Dedifferentiated amniotic fluid mesenchymal stem cell (primary cell): ENCODE measurements at regions not wholly inside any gene's neighbourhood (a gene's known extent, or its start where the extent isn't known, plus 50 kb on each side); places are given as distances from the start of the nearest gene placed in this dataset.
A peak's percentile ranks its signal among the peaks of the same experiment; 100 is the strongest.
"Not testable (repeated sequence)": the region's sequence is repeated elsewhere in the genome, so short reads cannot be mapped to it uniquely, and the experiment has no call there.

Experiments used
- DNase-seq: peaks from one replicate; pipeline ENCODE4 v3.0.0-alpha.2; 2016; ENCODE audit errors: extremely low spot score

DNA sequence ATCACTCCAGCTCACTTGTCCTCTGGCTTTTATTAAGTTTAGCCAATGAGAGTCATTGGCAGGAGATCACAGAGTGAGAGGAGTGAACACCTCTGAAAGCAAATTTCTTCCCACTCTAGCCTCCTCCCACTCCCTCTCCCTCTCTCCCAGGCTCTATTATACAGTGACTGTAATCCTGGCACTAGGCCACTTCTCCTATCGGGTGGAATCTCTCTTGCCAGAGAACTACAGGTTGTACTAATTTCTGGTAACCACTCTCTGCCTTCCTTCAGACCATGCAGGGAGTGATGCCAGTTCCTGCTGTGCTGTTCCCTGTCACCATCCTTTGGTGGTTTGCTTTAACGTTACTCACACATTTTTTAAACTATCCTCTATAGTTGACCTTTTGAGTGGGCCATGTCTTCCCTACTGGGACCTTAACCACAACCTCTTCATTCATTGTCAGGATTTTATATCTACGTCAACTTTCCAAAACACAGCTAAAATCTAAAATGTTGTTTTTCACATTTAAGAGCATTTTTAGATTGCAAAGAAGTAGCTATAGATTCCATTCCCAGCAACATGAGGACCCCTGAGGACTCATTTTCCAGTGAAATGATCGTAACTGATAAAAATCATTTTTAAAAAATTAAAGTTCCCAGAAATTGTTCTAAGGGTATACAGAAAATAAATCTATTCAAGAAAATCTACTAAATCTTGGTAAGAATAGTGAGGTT is 217.1 kb downstream of the MREG start:
- peak; percentile 31 for DNase-seq

GRCh38 chr2:215794829-215795546 is 218.4 kb downstream of the MREG start:
- no peak for DNase-seq

GRCh38 chr2:215793747-215794595 is 219.4 kb downstream of the MREG start:
- peak; percentile 83 for DNase-seq

- no peak for DNase-seq
These were observed 221.8 kb downstream of the MREG start for GRCh38 chr2:215791481-215791937.

DNA sequence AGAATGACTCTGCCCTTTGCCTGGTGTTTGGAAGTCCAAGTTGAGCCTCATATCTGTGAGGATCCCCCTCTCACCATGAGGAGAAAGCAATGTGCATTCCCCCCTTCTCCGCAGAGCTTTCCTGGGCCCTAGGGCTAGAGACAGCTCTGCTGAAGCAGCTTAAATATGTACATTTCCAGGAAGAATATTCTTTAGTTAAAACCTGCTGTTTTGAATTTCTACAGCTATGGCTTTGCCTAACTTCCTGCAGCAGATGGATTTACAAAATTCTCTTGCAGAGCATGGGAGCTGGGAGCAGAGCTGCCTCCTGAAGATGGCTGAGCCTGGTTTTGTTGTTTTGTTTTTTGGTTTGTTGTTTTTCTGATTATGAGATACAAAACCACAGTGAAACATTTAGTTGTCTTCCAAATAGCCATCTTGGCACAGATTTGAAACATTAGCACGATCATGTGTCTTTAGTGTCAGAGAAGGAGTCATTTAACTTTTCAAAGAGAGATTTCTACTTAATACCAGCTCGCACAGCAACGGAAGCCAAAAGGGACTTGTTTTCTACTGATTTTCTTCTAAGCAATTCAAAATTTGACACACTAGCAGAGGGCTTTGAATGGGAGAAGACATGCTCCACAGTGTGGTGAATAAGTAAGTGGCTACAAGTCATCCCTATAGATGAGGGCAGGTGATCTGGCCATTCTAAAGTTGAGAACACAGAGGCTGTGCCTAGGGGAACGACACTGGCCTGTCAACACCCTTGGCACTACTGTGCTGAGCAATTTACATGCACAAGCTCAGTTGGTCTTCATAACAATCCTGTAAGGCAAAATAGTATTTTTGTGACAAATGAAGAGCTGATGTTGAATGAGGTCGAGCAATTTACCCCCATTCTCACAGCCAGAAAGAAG is 222.6 kb downstream of the MREG start:
- no peak for DNase-seq

DNA sequence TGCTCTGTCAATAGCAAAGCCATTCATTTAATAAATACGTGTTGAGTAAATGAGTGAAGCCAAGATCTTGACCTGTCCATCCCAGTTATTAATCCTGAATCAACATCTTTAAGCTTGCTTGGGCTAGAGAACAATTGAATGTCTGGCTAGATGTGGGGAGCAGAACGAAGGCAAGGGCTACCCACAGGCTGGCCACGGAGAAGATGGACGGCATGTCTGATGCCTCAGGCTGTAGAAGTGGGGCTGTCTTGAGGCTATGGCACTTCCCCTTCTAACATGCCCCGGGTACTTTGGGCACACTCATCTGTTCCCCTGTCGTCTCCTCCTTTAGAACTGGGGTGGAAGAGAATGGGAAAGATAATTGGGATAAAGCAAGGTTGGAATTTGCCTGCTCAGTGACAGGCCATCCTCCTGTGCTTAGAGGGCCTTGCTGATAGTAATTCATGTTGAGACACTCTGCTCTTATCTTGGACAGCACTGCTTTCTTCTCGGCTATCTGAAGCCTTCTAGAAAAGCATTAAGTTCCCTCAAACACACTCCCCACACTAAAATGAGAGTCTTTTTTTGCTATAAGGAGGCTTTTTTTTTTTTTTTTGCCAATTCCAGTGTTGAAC is 225.7 kb downstream of the MREG start:
- DNase-seq, result no peak

DNA sequence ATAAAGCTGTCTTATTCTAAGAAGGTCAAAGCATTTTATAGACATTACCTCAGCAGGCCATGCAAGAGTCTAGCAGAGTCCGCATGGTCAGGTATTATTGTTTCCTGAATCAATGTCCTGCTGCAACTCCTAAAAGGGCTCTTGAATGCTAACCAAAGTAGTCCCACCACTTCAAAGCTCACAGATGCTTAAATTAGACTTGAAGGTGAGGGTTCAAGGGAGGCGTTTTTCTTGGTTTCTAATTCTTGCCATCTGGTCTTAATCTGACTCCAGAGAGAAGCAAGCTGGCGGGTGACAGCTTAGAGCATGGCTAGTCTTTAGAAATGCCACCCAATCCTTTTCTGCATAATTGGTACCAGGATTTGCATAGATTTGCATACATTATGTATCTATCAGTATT is 226.3 kb downstream of the MREG start:
- no peak for DNase-seq

DNA sequence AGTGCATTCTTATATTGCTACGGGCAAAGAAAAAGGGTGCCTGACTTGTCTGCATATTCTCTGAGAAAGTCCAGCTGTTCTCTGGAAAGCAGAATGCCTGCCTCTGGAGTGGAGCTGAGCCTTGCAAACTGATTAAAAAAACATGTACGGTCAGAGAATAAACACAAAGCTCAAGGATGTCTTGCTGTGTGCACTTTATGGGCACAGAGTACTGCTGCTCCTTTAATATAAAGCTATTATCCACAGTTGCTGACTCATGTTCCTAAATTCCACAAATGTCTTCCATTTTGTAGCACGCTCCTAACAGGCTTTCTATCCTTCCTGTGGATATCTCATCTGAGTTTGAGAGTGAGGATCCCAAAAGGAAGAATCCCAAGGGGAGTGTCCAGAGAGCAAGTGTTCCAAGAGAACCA is 229.0 kb downstream of the MREG start:
- peak; percentile 96 for DNase-seq

DNA sequence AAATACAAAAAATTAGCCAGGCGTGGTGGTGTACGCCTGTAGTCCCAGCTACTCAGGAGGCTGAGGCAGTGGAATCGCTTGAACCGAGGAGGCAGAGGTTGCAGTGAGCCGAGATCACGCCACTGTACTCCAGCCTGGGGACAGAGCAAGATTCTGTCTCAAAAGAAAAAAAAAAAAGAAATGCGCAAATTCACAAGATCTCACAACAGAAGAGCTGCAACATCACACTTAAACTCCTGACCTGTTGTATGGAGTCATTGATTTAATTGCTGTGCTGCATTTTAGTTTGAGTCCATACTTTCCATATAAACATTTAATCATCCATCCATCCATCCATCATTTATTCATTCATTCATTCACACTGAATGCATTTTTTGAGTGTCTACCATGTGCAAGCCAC is 229.7 kb downstream of the MREG start:
- not testable (repeated sequence) for DNase-seq

DNA sequence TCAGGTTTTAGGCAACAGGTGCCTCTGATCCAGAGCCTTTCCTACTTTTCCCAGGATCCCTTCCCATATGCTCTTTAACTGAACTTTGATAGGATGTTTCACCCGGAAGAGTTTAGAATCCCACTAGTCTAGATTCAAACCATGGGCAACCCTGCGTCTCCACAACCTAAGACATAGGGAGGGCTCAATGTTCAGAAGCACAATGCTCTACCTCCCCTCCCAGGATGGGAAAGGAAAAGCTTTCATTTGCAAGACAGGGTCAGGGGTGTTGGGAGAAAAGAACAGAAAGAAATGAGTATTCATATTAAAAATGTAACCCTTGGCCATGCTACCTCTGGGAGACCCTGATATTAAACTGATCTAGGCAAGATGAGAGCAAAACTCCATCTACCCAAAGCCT is 230.4 kb downstream of the MREG start:
- no peak for DNase-seq

GRCh38 chr2:215782295-215782694 is 231.1 kb downstream of the MREG start:
- no peak for DNase-seq

DNA sequence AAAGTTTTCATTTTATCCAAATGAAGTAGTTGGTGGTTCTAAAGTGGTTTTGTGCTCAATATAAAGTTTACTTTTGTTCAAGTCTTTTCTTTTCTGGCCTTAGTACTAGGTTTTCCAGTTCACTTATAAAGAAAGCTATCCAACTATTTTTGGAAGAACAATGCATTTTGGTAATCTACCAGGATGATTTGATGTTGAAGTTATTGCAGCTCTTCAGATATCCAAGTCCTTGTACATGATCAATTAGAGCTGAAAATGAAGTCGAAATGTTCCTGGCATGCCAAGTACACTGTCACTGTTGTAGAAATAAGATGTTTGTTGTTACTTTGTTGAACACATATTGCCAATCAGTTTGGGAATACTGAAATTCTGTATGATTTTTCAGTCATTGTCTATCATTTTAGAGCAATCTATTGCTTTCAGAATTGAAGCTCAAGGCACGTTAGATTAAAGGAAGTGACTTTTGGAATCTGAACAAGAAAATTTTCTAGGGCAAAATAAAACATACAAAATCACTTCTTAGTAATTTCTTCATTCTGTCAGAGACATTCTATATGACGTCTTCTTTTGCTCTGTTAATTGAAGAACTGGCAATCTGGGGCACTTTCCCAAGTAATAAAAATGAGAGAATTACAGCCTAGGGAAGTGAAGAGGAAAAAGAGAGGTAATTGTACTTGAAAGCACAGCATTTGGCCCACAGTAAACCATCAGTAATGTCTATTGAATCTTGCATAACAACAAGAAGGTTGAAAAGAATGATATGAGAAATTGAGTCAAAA is 232.3 kb downstream of the MREG start:
- no peak for DNase-seq

GRCh38 chr2:215780313-215780712 is 233.0 kb downstream of the MREG start:
- DNase-seq, result no peak

DNA sequence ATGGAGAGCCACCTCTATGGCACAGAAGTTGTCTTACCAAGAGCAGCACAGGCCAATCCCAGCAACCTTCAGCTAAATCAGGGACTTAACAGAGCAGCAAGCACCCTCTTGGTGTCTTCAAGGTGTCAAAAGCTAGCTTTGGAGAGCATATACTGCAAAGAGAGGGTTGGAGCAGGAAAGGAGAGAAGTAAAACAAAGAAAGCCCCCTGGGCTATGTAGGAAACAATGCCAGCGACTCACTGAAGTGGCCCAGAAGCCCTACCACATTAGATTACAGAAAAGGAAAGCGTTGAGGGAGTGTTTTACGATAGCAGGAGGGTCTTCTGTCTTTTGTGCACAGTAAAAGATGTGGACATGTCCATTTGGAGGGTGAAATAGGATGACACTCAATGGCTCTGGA is 233.4 kb downstream of the MREG start:
- no peak for DNase-seq

GRCh38 chr2:215777465-215778044 is 235.8 kb downstream of the MREG start:
- DNase-seq, result no peak

GRCh38 chr2:215775106-215775505 is 238.2 kb downstream of the MREG start:
- no peak for DNase-seq

DNA sequence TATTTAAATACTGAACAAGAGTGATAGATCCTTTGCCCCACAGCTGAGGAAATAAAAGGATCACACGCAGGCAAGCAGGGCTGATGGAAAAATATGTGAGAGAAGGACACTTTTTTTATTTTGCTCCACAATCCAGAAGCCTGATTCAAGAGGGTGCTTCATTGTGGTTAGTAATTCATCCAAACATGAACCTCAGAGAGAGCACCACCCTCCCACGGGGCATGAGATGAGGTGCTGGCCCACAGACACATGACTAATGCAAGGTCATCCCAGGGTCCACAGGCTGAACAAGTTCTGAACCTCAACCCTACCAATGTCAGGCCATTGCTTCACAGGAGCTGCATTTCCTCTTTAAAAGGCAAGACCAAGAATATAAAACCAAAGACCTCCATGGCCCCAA is 239.6 kb downstream of the MREG start:
- peak; percentile 79 for DNase-seq

DNA sequence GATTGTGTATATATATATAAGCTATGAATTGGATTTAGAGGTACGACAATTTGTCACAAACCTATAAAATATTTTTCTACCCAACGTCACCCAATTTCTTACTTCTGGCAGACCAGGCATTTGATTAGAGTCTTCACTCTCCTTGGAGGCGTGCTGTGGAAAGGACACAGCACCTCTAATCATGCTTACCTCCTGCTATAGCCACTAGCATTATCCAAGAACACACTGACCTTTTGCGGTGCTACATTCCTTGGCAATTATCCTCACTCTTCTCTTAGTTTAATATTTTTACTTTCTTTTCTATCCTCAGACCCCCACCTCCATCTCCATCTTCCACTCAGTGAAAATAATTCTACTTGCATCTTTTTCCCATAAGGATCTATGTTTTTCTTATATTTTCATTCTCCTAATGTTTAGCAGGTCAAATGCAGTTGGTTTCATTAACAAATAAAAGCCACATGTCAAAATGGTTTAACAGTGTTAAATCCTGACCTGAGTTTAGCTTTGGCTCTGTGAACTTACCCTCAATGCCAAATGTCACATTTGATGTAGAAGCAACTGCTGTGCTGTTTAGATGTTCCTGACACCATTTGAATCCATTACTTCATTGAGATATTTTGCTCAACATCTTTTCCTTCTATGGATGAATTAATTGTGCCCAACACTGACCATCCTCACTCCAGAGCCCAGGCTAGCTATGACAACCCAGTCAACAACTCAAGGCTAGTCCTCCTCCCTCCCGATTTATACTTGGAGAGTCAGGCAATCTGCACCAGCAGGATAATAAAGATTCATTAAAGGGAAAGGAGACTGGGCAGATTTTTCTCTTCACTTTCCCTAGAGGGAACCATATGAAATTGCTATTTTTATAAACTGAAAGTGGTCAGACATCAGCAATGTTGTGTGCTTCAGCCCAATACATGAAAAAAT is 240.5 kb downstream of the MREG start:
- no peak for DNase-seq

- no peak for DNase-seq
These were observed 241.3 kb downstream of the MREG start for GRCh38 chr2:215772003-215772402.
